NCI-H2081 treated with DMSO at 0.1 percent for 48 hours (cell line): ENCODE measurements at regions not wholly inside any gene's neighbourhood (a gene's known extent, or its start where the extent isn't known, plus 50 kb on each side); places are given as distances from the start of the nearest gene placed in this dataset.
"Not testable (repeated sequence)": the region's sequence is repeated elsewhere in the genome, so short reads cannot be mapped to it uniquely, and the experiment has no call there.

ENCODE experiments used
- DNase-seq: peaks from one replicate; lab custom pipeline; 2025; lab: John Stamatoyannopoulos, UW

DNA sequence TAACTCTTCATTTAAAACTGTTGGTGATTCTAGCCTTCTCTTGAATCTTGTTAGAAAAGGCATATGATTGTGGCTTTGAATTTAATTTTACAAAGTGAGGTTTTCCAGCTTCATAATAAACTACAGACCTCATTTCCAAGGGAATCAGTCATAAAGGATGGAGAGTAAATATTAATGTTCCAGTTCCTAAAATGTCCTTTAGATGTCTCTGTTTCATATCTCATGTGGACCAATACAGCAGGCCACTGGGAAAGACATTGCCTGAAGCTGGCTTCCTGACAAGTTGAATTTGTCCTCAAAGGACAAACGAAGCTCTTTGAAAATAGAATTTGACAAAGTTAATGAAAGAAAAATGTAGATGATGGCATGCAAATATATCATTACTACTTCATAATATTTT lies 125.4 kb downstream of the ZNF330 start:
- DNase-seq: peak; percentile 20

GRCh38 chr4:141347684-141348083 lies 127.0 kb downstream of the ZNF330 start:
- DNase-seq: no peak

GRCh38 chr4:141348125-141348524 lies 127.4 kb downstream of the ZNF330 start:
- DNase-seq: no peak

DNA sequence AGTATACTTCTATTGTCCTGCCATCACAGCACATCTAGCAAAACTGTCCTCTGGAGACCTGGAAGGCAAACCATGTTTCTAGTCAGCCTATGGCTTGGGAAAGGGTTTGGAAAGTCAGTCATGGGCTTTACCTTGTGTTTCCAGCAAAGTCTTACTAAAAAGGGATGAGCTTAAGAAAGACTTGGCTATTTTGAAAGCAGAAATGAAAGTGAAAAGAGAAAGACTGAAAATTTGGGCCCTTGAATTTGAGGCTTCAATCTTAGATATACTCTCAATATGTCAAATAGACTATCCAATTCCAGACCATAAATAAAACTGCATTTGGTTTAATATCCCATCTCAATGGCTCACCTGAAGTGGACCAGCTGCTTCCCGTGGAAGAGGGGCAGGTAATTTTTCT lies 127.9 kb downstream of the ZNF330 start:
- no peak for DNase-seq

- no peak for DNase-seq
Measured at GRCh38 chr4:141349236-141349635, 128.5 kb downstream of the ZNF330 start.

DNA sequence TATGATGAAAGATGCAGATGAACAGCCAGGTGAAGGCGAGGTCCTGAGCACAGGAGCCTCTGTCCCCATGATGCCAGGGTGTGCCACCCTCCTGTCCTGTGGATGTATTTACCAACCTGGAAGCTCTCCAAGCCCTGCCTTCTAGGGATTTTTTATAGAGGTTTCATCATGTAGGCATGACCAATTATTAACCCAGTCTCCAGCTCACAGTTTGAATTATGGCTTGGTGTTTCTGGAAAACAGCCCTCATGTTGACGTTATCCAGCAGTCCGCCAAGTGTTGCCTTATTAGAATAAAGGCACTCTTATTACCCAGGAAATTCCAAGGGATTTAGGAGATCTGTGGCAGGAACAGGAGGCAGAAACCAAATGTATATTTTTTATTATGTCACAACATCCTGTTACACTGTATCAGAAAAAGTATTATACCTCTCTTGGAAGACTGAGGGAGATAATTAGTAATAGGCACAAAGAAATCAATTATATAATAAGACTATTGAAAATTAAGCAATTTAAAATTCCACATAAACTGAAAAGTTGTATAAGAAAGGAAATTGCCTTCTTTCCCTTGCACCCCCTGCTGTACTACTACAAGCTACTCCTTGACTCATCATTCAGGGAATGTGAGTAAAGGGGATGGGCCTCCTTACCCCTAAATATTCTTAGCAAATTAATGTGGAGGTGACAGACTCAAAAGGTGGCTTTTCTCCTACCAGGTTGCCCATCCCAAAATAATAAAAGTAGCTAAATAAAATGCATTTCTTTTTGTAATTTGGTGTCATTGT lies 129.6 kb downstream of the ZNF330 start:
- peak; percentile 13 for DNase-seq

DNA sequence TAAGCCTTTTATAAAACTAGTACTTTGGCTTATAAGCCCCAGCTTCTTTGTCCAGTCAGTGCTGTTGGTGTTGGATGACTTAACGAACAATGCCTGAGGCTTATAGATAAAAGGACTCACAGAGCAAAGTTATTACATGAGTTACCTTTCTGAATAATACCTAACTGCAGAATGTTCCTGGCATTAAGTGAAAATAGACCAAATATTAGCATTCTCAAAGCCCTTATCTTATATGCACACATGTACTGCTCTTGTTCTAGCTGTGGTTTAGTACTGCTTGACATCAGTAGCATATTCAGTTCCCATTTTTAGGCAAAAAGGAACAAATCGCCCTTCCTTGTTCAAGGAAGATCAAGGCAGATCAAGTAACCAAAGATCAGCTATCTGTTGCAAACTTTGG lies 131.6 kb downstream of the ZNF330 start:
- DNase-seq: no peak

DNA sequence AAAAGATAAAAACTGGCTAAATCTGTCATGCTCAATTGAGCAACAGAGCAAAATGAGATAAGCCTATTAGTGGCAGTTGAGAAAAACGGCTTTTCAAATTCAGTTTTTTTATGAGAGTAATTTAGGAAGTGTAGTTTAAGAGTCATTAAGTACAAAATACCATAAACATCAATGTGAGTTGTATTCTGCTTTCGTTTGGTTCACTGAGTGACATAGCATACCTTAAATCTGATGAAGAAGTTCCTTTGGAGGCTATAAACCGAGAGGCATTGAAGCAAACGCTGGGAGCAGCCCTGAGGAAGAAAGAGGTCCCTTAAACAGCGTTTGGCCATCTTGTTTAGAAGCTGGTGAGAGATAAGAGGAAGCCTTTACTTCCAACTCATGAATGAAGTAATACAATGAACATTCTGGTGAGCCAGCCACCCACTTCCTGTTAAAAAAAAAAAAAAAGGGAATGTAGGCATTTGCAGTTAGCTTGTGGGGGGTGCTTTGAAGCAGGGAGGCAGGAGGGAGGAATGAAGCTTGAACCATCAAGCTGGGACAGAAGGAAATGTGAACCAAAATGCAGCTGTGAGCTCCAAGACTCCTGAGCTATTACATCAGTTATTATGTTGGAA lies 132.3 kb downstream of the ZNF330 start:
- DNase-seq: no peak

DNA sequence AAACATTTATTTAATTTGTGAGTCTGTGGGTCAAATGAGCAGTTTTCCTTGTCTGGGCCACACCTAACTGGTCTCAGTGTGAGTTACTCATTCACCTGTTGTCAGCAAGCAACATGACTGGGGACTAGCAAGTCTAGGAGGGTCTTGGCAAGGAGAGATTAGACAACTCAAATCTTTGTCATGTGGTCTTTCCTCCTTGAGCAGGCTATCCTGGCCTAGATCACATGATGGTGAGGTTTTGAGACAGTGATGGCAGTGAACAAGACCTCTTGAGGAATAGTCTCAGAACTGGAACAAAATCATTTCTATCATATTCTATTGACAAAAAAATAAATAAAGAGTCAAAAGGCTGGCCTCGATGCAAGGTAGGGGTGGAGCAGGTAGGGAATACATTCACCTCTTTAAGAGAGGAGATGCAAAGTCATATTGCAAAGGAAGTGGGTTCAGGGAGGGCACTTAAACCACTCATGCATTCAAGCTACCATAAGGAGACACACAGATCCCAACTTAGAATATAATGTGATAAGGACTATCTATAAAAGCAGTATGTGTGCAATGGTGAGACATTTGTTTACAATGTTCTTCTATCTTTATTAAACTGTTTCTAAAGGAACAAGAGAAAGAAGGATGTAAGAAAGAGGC lies 135.7 kb downstream of the ZNF330 start:
- no peak for DNase-seq

GRCh38 chr4:141356963-141357335 lies 136.3 kb downstream of the ZNF330 start:
- DNase-seq: no peak

DNA sequence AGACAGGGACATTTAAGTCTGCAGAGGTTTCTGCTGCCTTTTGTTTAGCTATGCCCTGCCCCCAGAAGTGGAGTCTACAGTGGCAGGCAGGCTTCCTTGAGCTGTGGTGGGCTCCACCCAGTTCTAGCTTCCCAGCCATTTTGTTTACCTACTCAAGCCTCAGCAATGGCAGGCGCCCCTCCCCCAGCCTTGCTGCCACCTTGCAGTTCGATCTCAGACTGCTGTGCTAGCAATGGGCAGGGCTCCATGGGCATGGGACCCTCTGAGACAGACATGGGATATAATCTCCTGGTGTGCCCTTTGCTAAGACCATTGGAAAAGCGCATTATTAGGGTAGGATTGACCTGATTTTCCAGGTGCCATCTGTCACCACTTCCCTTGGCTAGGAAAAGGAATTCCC lies 147.5 kb downstream of the ZNF330 start:
- DNase-seq: not testable (repeated sequence)

DNA sequence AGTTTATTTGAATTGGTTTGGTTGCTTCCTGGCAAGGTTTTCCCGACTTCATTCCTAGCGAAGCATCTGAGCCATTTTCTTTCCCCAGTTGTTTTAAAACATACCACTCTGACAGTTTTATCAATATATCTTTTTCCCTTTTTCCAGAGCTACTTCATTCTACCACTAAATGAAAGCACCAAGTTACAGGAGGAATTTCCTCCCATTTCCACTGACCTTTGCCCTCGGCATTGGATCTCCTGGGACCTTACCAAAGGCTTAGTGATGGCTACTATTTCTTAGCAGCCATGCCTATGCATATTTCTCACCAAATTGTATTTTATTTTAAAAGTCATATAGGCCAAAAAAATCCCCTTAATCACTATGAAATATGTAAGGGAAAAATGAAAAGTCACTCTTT lies 150.5 kb downstream of the ZNF330 start:
- no peak for DNase-seq

GRCh38 chr4:141375855-141376254 lies 155.2 kb downstream of the ZNF330 start:
- no peak for DNase-seq

DNA sequence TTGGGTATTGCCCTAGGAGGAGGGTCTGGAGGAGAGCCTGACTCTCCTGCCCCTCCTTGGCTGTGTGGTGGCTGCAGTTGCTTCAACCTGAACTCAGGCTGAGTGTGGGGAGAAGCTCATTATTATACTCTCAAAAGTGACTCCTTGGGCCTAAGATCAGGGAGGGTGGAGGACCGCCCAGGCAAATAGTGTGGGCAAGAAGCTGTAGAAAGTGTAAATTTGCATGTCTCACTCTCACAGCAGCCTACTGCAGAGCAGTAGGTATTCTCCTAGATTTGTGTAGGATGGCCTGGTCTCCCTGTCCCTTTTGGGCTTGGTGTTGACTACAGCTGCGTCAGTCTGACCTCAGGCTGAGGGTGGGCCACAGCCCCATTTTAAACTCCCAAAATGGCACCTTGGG lies 156.1 kb downstream of the ZNF330 start:
- DNase-seq: no peak

- DNase-seq: no peak
Measured at GRCh38 chr4:141387299-141387698, 166.6 kb downstream of the ZNF330 start.

GRCh38 chr4:141388481-141388880 lies 167.8 kb downstream of the ZNF330 start:
- no peak for DNase-seq

DNA sequence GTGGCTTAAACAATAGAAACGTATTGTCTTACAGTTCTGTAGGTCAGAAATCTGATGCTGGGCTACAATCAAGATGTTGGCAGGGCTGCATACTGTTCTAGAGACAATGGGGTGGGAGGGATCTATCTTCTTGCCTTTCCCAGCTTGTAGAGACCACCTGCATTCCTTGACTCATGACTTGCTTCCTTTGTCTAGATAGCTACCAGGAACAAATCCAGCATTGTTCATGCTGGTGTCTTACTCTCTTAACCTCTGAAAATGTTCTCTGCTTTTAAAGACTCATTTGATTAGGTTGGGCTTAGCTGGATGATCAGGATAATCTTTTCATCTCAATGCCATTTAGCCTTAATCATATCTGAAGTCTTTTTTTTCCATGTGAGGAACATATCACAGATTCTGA lies 169.0 kb downstream of the ZNF330 start:
- no peak for DNase-seq

DNA sequence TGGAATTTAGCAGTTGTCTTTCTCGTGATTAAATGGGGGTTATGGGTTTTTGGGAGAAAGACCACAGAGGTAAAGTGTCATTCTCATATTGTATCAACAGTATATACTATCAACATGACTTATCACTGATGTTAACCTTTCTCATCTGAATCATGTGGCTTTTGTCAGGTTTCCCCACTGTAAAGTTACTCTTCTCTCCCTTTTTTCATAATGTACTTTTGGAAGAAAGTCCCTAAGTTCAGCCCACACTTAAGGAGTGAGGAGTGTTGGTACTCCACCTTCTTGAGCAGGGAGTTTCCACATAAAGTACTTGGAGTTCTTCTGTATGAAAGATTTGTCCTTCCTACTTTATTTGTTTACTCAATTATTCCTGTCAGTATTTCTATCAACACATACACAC lies 169.9 kb downstream of the ZNF330 start:
- DNase-seq: no peak

GRCh38 chr4:141391293-141391692 lies 170.6 kb downstream of the ZNF330 start:
- peak; percentile 1 for DNase-seq

GRCh38 chr4:141391771-141392170 lies 171.1 kb downstream of the ZNF330 start:
- peak; percentile 22 for DNase-seq

GRCh38 chr4:141395246-141395830 lies 174.6 kb downstream of the ZNF330 start:
- no peak for DNase-seq

- DNase-seq: no peak
Measured at GRCh38 chr4:141395919-141396318, 175.2 kb downstream of the ZNF330 start.

- no peak for DNase-seq
Measured at GRCh38 chr4:141402712-141403111, 182.0 kb downstream of the ZNF330 start.
